ENCODE measurements at regions not wholly inside any gene's neighbourhood (a gene's known extent, or its start where the extent isn't known, plus 50 kb on each side); places are given as distances from the start of the nearest gene placed in this dataset.

- no peak for FAIRE-seq
- DNase-seq (ENCODE audit: insufficient read length) = no peak
- TF ChIP-seq TAF1 (IDR thresholded peaks at IDR 0.05; ENCODE audit: borderline replicate concordance, low read depth, low read length) = no peak
- no peak for TF ChIP-seq POLR2A (IDR thresholded peaks at IDR 0.05; ENCODE audit: low read depth, low read length)
- no peak for TF ChIP-seq POLR2AphosphoS5 (IDR thresholded peaks at IDR 0.05; ENCODE audit: low read depth, low read length)
Observed at GRCh38 chr2:14722904-14723570, 90.5 kb downstream of the LRATD1 start.

- DNase-seq (ENCODE audit: insufficient read length) (no peak), FAIRE-seq (no peak)
- no peak for TF ChIP-seq POLR2A (IDR thresholded peaks at IDR 0.05; ENCODE audit: low read depth, low read length)
- no peak for TF ChIP-seq POLR2AphosphoS5 (IDR thresholded peaks at IDR 0.05; ENCODE audit: low read depth, low read length)
- TF ChIP-seq TAF1 (IDR thresholded peaks at IDR 0.05; ENCODE audit: borderline replicate concordance, low read depth, low read length) = no peak
Observed at GRCh38 chr2:14723684-14724083, 91.2 kb downstream of the LRATD1 start.

GRCh38 chr2:14735696-14736095 is 103.2 kb downstream of the LRATD1 start:
- TF ChIP-seq TAF1 (IDR thresholded peaks at IDR 0.05; ENCODE audit: borderline replicate concordance, low read depth, low read length) (no peak), POLR2A (IDR thresholded peaks at IDR 0.05; ENCODE audit: low read depth, low read length) (no peak), POLR2AphosphoS5 (IDR thresholded peaks at IDR 0.05; ENCODE audit: low read depth, low read length) (no peak)
- DNase-seq (ENCODE audit: insufficient read length) (no peak), FAIRE-seq (no peak)

DNA sequence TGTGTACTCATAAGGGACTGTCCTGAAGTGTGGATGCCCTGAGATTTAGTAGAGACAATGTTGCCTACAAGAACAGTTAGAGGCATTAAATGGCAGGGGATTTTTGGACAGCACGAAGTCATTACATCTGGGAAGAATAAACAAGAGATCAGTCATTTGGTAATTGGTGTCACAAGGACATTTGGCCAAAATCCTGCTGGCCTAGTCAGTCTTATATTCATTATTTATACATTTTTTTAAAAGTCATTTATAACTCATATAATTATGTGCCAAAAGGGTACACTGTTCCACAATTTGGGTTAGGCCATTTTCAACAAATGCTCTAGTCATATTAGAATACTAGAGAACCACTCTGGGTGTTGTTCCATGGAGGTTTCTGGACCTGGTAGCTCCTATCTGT is 104.7 kb downstream of the LRATD1 start:
- no peak for DNase-seq (ENCODE audit: insufficient read length)
- FAIRE-seq = no peak
- TF ChIP-seq POLR2A (IDR thresholded peaks at IDR 0.05; ENCODE audit: low read depth, low read length) (no peak), POLR2AphosphoS5 (IDR thresholded peaks at IDR 0.05; ENCODE audit: low read depth, low read length) (no peak), TAF1 (IDR thresholded peaks at IDR 0.05; ENCODE audit: borderline replicate concordance, low read depth, low read length) (no peak)

- TF ChIP-seq POLR2A (IDR thresholded peaks at IDR 0.05; ENCODE audit: low read depth, low read length) (no peak), POLR2AphosphoS5 (IDR thresholded peaks at IDR 0.05; ENCODE audit: low read depth, low read length) (no peak)
- FAIRE-seq (no peak), DNase-seq (ENCODE audit: insufficient read length) (no peak)
Observed at GRCh38 chr2:14743861-14744260, 111.3 kb downstream of the LRATD1 start.

DNA sequence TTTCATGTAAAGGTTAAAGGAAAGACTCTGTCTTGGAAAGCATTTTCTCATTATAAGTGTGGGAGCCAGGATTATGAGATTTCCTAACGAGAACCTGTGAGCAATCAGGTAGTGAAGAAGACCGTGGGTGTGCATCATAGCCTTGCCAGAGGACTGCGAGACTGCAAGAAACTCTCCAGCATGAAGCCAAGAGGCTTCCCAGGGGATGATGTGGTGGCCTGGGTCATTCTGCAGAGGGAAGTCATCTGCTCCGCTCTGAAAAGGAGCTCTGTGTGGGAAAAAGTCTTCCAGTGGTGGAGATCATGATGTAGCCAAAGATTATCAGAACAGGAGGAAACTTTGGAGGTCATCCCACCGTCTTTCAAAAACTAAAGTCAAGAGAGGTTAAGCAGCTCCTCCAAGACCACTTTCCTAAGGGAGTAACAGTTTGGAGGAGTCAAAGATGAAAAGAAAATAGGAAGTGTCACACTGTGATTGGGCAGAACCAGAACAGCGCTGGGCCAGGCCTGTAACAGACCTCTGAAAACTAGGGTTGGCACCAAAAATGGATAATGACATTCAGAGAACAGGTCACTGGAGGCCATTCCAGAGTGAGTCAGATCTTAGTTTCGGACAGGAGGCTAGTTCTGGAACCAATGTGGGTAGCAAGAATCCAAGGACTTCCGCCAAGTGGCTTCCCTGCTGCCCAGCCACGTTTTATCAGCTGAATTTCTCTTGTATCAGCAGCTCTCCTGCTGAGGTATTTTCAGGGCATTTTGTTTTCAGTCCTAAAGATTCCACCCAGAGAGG is 113.0 kb downstream of the LRATD1 start:
- no peak for DNase-seq (ENCODE audit: insufficient read length)
- FAIRE-seq = no peak
- no peak for TF ChIP-seq TAF1 (IDR thresholded peaks at IDR 0.05; ENCODE audit: borderline replicate concordance, low read depth, low read length)
- TF ChIP-seq POLR2AphosphoS5 (IDR thresholded peaks at IDR 0.05; ENCODE audit: low read depth, low read length) = no peak
- TF ChIP-seq POLR2A (IDR thresholded peaks at IDR 0.05; ENCODE audit: low read depth, low read length) = no peak

DNA sequence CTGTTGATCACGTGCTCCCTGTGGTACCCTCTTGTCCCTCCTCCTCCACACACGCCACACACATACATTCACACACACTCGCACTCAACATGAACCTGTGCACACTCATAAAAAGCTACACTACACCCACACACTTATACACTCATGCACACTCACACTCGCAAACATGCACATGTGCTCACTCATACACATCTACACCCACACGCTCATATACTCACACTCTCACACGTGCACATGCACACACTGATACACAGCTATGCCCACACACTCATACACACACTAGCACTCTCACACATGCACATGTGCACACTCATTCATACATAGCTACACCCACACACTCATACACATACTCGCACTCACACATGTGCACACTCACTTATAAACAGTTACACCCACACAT is 113.6 kb downstream of the LRATD1 start:
- DNase-seq (ENCODE audit: insufficient read length) = no peak
- TF ChIP-seq POLR2AphosphoS5 (IDR thresholded peaks at IDR 0.05; ENCODE audit: low read depth, low read length) (no peak), TAF1 (IDR thresholded peaks at IDR 0.05; ENCODE audit: borderline replicate concordance, low read depth, low read length) (no peak), POLR2A (IDR thresholded peaks at IDR 0.05; ENCODE audit: low read depth, low read length) (no peak)
- no peak for FAIRE-seq

DNA sequence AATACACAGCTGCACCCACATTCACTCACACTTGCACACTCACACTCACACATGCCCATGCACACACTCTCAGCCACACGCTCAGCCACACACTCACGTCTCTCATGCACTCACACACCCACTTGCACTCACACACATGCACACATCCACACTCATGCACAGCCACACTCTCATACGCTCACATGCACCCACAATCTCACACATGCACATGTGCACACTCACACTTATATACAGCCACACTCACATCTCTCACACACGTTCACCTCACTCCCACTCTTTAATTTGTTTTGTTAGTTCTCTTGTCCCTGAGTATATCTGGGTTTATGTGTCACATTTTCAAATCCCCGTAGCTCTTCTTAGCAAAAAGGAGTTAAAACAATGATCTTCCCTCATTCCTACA is 114.9 kb downstream of the LRATD1 start:
- no peak for DNase-seq (ENCODE audit: insufficient read length)
- FAIRE-seq = no peak
- TF ChIP-seq POLR2A (IDR thresholded peaks at IDR 0.05; ENCODE audit: low read depth, low read length) (no peak), TAF1 (IDR thresholded peaks at IDR 0.05; ENCODE audit: borderline replicate concordance, low read depth, low read length) (no peak), POLR2AphosphoS5 (IDR thresholded peaks at IDR 0.05; ENCODE audit: low read depth, low read length) (no peak)

- FAIRE-seq (no peak), DNase-seq (ENCODE audit: insufficient read length) (no peak)
- TF ChIP-seq POLR2A (IDR thresholded peaks at IDR 0.05; ENCODE audit: low read depth, low read length) (no peak), TAF1 (IDR thresholded peaks at IDR 0.05; ENCODE audit: borderline replicate concordance, low read depth, low read length) (no peak), POLR2AphosphoS5 (IDR thresholded peaks at IDR 0.05; ENCODE audit: low read depth, low read length) (no peak)
Observed at GRCh38 chr2:14749884-14750283, 117.4 kb downstream of the LRATD1 start.

GRCh38 chr2:14750433-14750832 is 117.9 kb downstream of the LRATD1 start:
- TF ChIP-seq POLR2A (IDR thresholded peaks at IDR 0.05; ENCODE audit: low read depth, low read length) (no peak), TAF1 (IDR thresholded peaks at IDR 0.05; ENCODE audit: borderline replicate concordance, low read depth, low read length) (no peak), POLR2AphosphoS5 (IDR thresholded peaks at IDR 0.05; ENCODE audit: low read depth, low read length) (no peak)
- FAIRE-seq (no peak), DNase-seq (ENCODE audit: insufficient read length) (no peak)

DNA sequence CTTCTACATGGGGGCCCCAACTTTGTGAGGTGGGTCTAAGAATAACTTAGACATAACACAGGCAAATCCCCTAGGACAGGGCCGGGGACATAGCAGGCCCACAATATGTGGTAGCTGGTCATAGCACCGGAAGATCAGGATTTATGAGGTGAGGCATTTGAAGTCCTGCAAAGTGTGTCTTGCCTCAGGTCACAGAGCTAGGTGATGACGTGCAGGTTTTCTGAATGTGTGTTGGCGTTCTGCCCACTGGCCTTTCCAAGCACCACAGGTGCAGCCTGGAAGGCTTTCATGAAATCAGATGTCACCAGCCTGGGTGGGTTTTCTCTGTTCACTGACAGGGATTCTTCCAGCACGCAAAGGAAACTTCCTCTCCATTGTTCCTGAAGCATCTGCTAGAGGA is 119.1 kb downstream of the LRATD1 start:
- FAIRE-seq (no peak), DNase-seq (ENCODE audit: insufficient read length) (no peak)
- no peak for TF ChIP-seq POLR2AphosphoS5 (IDR thresholded peaks at IDR 0.05; ENCODE audit: low read depth, low read length)
- no peak for TF ChIP-seq TAF1 (IDR thresholded peaks at IDR 0.05; ENCODE audit: borderline replicate concordance, low read depth, low read length)
- no peak for TF ChIP-seq POLR2A (IDR thresholded peaks at IDR 0.05; ENCODE audit: low read depth, low read length)

DNA sequence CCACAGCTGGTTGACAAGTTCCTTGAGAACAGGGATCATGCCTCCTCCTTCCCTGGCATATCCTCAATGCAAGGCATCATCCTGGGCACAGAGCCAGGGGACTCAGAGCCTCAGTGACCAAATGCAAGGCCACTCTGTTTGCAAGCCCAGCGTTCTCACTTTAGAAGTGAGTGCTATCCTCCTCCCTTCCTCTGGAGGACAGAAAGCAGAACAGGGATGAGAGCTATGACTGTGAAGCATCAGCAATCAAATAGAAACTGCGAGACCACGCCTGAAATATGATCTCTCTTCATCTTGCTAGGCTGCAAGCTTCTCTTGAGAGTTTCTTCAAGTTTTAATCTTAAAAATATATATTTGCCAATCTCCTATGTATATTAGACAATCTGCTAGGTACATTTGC is 119.8 kb downstream of the LRATD1 start:
- no peak for DNase-seq (ENCODE audit: insufficient read length)
- peak; percentile 24 for FAIRE-seq
- TF ChIP-seq TAF1 (IDR thresholded peaks at IDR 0.05; ENCODE audit: borderline replicate concordance, low read depth, low read length) (no peak), POLR2AphosphoS5 (IDR thresholded peaks at IDR 0.05; ENCODE audit: low read depth, low read length) (no peak), POLR2A (IDR thresholded peaks at IDR 0.05; ENCODE audit: low read depth, low read length) (no peak)

Measured in GM12892 (cell line).